Muscle layer of duodenum (tissue), 2 donors: ENCODE measurements at regions not wholly inside any gene's neighbourhood (a gene's known extent, or its start where the extent isn't known, plus 50 kb on each side); places are given as distances from the start of the nearest gene placed in this dataset.
A peak's percentile ranks its signal among the peaks of the same experiment; 100 is the strongest.

Source experiments
- H3K27ac ChIP-seq: one replicate; pipeline ENCODE4 v1.7.0; 2013; ENCODE audit warnings: mild to moderate bottlenecking, low read length
- H3K27me3 ChIP-seq: one replicate; pipeline ENCODE4 v1.7.0; 2013; ENCODE audit warnings: low read depth, mild to moderate bottlenecking, control low read depth, low read length
- H3K36me3 ChIP-seq, 2 donors: one replicate each; pipeline ENCODE4 v1.7.0; 2013; ENCODE audit warnings: low read length in 2 of 2, control low read depth in 1 of 2, mild to moderate bottlenecking in 1 of 2; ENCODE audit not compliant: insufficient read depth in 2 of 2, control insufficient read depth in 1 of 2
- H3K4me1 ChIP-seq, 2 donors: one replicate each; pipeline ENCODE4 v1.7.0; 2013; ENCODE audit warnings: low read length in 2 of 2, mild to moderate bottlenecking in 2 of 2, control low read depth in 1 of 2, moderate library complexity in 1 of 2; ENCODE audit not compliant: insufficient read depth in 2 of 2, control insufficient read depth in 1 of 2
- H3K4me3 ChIP-seq, 2 donors: one replicate each; pipeline ENCODE4 v1.7.0; 2013; ENCODE audit warnings: low read length in 2 of 2, low read depth in 1 of 2, mild to moderate bottlenecking in 1 of 2
- H3K9me3 ChIP-seq, 2 donors: one replicate each; pipeline ENCODE4 v1.7.0; 2013; ENCODE audit warnings: low read length in 2 of 2, control low read depth in 1 of 2, mild to moderate bottlenecking in 1 of 2; ENCODE audit not compliant: control insufficient read depth in 1 of 2
- donor health status: healthy.

GRCh38 chr10:4066581-4067390, 281.8 kb upstream of the KLF6 start:
- Histone ChIP-seq H3K27ac (peak overlapping the region; percentile 68), H3K36me3 (no peaks in the 10 kb centered on the region), H3K27me3 (no peaks in the 10 kb centered on the region), H3K4me1 (peaks cover 4 to 19% of the 10 kb centered on the region in 2 donors), H3K9me3 (no peaks in the 10 kb centered on the region), H3K4me3 (no peak overlapping the region)

- Histone ChIP-seq H3K4me3 (no peak overlapping the region), H3K27ac (no peak overlapping the region), H3K4me1 (peaks cover 10 to 22% of the 10 kb centered on the region in 2 donors), H3K27me3 (no peaks in the 10 kb centered on the region), H3K36me3 (no peaks in the 10 kb centered on the region), H3K9me3 (no peaks in the 10 kb centered on the region)
Measured at GRCh38 chr10:4064489-4064888, 279.5 kb upstream of the KLF6 start.

GRCh38 chr10:4063717-4064116, 278.7 kb upstream of the KLF6 start:
- Histone ChIP-seq H3K27ac (no peak overlapping the region), H3K9me3 (no peaks in the 10 kb centered on the region), H3K4me3 (no peak overlapping the region), H3K36me3 (no peaks in the 10 kb centered on the region), H3K4me1 (peaks cover 10 to 22% of the 10 kb centered on the region in 2 donors), H3K27me3 (no peaks in the 10 kb centered on the region)

GRCh38 chr10:4062751-4063150, 277.7 kb upstream of the KLF6 start:
- no peaks in the 10 kb centered on the region for H3K36me3 ChIP-seq
- H3K27me3 ChIP-seq = no peaks in the 10 kb centered on the region
- H3K4me3 ChIP-seq = no peak overlapping the region
- H3K27ac ChIP-seq = no peak overlapping the region
- H3K9me3 ChIP-seq = no peaks in the 10 kb centered on the region
- peaks cover 10 to 17% of the 10 kb centered on the region in 2 donors for H3K4me1 ChIP-seq

- Histone ChIP-seq H3K9me3 (no peaks in the 10 kb centered on the region), H3K27ac (no peak overlapping the region)
Measured at GRCh38 chr10:4062072-4062471, 277.1 kb upstream of the KLF6 start.

GRCh38 chr10:4061441-4061951, 276.5 kb upstream of the KLF6 start:
- H3K4me1 ChIP-seq = peaks cover 10 to 12% of the 10 kb centered on the region in 2 donors
- no peaks in the 10 kb centered on the region for H3K36me3 ChIP-seq
- H3K9me3 ChIP-seq = no peaks in the 10 kb centered on the region
- H3K4me3 ChIP-seq = no peak overlapping the region
- no peaks in the 10 kb centered on the region for H3K27me3 ChIP-seq
- peak overlapping the region; percentile 12 for H3K27ac ChIP-seq

More at GRCh38 chr10:4062072-4062471, 277.1 kb upstream of the KLF6 start:
- Histone ChIP-seq H3K4me1 (peaks cover 10 to 12% of the 10 kb centered on the region in 2 donors), H3K27me3 (no peaks in the 10 kb centered on the region), H3K36me3 (no peaks in the 10 kb centered on the region), H3K4me3 (no peak overlapping the region)

GRCh38 chr10:4059471-4060138, 274.6 kb upstream of the KLF6 start:
- Histone ChIP-seq H3K36me3 (no peaks in the 10 kb centered on the region), H3K9me3 (no peaks in the 10 kb centered on the region), H3K27me3 (no peaks in the 10 kb centered on the region), H3K27ac (no peak overlapping the region), H3K4me1 (peaks cover 12% of the 10 kb centered on the region in 2 donors), H3K4me3 (no peak overlapping the region)

GRCh38 chr10:4058514-4059029, 273.6 kb upstream of the KLF6 start:
- H3K36me3 ChIP-seq = no peaks in the 10 kb centered on the region
- no peak overlapping the region for H3K27ac ChIP-seq

GRCh38 chr10:4057725-4058513, 272.9 kb upstream of the KLF6 start:
- Histone ChIP-seq H3K27me3 (no peaks in the 10 kb centered on the region), H3K9me3 (no peaks in the 10 kb centered on the region), H3K4me1 (peaks cover 12% of the 10 kb centered on the region in 2 donors), H3K4me3 (no peak overlapping the region), H3K36me3 (no peaks in the 10 kb centered on the region), H3K27ac (no peak overlapping the region)

More at GRCh38 chr10:4058514-4059029, 273.6 kb upstream of the KLF6 start:
- peaks cover 12% of the 10 kb centered on the region in 2 donors for H3K4me1 ChIP-seq
- H3K9me3 ChIP-seq = no peaks in the 10 kb centered on the region
- no peaks in the 10 kb centered on the region for H3K27me3 ChIP-seq
- no peak overlapping the region for H3K4me3 ChIP-seq

GRCh38 chr10:4057021-4057420, 272.0 kb upstream of the KLF6 start:
- H3K27me3 ChIP-seq = no peaks in the 10 kb centered on the region
- no peaks in the 10 kb centered on the region for H3K36me3 ChIP-seq
- no peak overlapping the region for H3K27ac ChIP-seq
- no peaks in the 10 kb centered on the region for H3K9me3 ChIP-seq
- H3K4me3 ChIP-seq = no peak overlapping the region
- H3K4me1 ChIP-seq = peaks cover 10 to 11% of the 10 kb centered on the region in 2 donors
